Lung (tissue), 11 donors: ENCODE measurements at regions not wholly inside any gene's neighbourhood (a gene's known extent, or its start where the extent isn't known, plus 50 kb on each side); places are given as distances from the start of the nearest gene placed in this dataset.

ENCODE experiments used
- ATAC-seq: fragments of 200-7000 bp; cut with Tn5 transposase; one replicate; pipeline ENCODE4 v1.9.1; 2020; ENCODE audit warnings: moderate number of reproducible peaks; ENCODE audit not compliant: insufficient read depth, low FRiP score
- DNase-seq, 3 donors: peaks; one replicate each; pipeline ENCODE4 v3.0.0-alpha.2; 2013 to 2017
- H3K27ac ChIP-seq, 2 donors: one replicate each; pipeline ENCODE4 v1.5.1; 2013; ENCODE audit warnings: mild to moderate bottlenecking in 2 of 2, moderate library complexity in 2 of 2, control low read depth in 1 of 2, inconsistent platforms in 1 of 2, low read depth in 1 of 2, low read length in 1 of 2
- H3K27me3 ChIP-seq, 3 donors: one replicate each; pipeline ENCODE4 v1.5.1; 2013; ENCODE audit warnings: low read length in 2 of 3; ENCODE audit not compliant: control insufficient read depth in 3 of 3, insufficient read depth in 3 of 3
- H3K36me3 ChIP-seq, 4 donors: one replicate each; pipeline ENCODE4 v1.5.1; 2013; ENCODE audit warnings: low read length in 4 of 4, mild to moderate bottlenecking in 1 of 4, moderate library complexity in 1 of 4; ENCODE audit not compliant: control insufficient read depth in 4 of 4, insufficient read depth in 4 of 4
- H3K4me1 ChIP-seq, 5 donors: one replicate each; pipeline ENCODE4 v1.5.1; 2013; ENCODE audit warnings: low read length in 5 of 5, mild to moderate bottlenecking in 2 of 5, moderate library complexity in 1 of 5; ENCODE audit not compliant: control insufficient read depth in 5 of 5, insufficient read depth in 5 of 5
- H3K4me3 ChIP-seq: one replicate; pipeline ENCODE4 v1.5.1; 2013; ENCODE audit warnings: mild to moderate bottlenecking, control low read depth, moderate library complexity
- H3K9ac ChIP-seq, 2 donors: one replicate each; pipeline ENCODE4 v1.5.1; 2013; ENCODE audit warnings: low read length in 2 of 2, control low read depth in 1 of 2; ENCODE audit not compliant: insufficient read depth in 1 of 2
- H3K9me3 ChIP-seq, 4 donors: one replicate each; pipeline ENCODE4 v1.5.1; 2013; ENCODE audit warnings: low read length in 3 of 4, mild to moderate bottlenecking in 1 of 4, moderate library complexity in 1 of 4; ENCODE audit not compliant: control insufficient read depth in 4 of 4, insufficient read depth in 3 of 4
- WGBS, 2 donors: extraction: QIAGEN DNeasy Blood & Tissue Kit; methylation state at CpG; one replicate each; pipeline ENCODE4 v1.1.7; 2013; 5-methylcytosine and 5-hydroxymethylcytosine counted together
- TF ChIP-seq, protein P1 (sequence below): IDR thresholded peaks from 2 replicates; pipeline ENCODE4 v1.5.1; 2012; ENCODE audit warnings: mild to moderate bottlenecking; ENCODE audit errors: control extremely low read depth, extremely low read depth
- donor health status: control.
- donor health status: control.
- donor health status: Bipolar disorder and iron deficiency.
- donor health status: healthy.
- donor health status: DM: yes; HTN: yes; CAD: no.

DNA sequence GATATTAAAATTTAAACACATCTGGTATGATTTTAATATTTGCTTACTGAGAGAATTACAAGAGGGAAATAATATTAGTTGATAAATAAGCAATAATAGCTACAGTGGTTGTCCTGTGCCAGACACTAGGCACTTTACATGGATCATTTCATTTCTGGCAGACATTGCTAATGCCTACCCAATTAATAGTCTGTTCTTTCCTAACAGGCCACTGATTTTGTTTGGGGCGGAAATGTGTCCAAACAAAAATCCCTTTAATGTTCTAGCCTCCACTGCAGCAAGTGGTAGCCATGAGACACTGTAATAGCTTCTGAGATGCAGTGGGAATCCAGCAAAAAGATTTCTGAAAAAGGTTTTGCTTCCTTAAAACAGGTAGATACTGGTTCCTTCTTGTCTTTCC is 527.4 kb downstream of the CSNK1G3 start:
- H3K9ac ChIP-seq: no peak overlapping the region
- no peaks in the 10 kb centered on the region for H3K36me3 ChIP-seq
- no peaks in the 10 kb centered on the region for H3K27me3 ChIP-seq
- TF ChIP-seq, protein P1, sequence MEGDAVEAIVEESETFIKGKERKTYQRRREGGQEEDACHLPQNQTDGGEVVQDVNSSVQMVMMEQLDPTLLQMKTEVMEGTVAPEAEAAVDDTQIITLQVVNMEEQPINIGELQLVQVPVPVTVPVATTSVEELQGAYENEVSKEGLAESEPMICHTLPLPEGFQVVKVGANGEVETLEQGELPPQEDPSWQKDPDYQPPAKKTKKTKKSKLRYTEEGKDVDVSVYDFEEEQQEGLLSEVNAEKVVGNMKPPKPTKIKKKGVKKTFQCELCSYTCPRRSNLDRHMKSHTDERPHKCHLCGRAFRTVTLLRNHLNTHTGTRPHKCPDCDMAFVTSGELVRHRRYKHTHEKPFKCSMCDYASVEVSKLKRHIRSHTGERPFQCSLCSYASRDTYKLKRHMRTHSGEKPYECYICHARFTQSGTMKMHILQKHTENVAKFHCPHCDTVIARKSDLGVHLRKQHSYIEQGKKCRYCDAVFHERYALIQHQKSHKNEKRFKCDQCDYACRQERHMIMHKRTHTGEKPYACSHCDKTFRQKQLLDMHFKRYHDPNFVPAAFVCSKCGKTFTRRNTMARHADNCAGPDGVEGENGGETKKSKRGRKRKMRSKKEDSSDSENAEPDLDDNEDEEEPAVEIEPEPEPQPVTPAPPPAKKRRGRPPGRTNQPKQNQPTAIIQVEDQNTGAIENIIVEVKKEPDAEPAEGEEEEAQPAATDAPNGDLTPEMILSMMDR: no peak
- H3K9me3 ChIP-seq: peaks cover 0 to 4% (median 2%) of the 10 kb centered on the region in 4 donors
- 93 to 98% methylated on average over 1 of the region's 1 CpG for WGBS, 2 donors
- H3K4me3 ChIP-seq: no peak overlapping the region
- ATAC-seq: no peak
- H3K4me1 ChIP-seq: peaks cover 0 to 8% (median 0%) of the 10 kb centered on the region in 5 donors
- no peak overlapping the region for H3K27ac ChIP-seq
- no peak for DNase-seq

DNA sequence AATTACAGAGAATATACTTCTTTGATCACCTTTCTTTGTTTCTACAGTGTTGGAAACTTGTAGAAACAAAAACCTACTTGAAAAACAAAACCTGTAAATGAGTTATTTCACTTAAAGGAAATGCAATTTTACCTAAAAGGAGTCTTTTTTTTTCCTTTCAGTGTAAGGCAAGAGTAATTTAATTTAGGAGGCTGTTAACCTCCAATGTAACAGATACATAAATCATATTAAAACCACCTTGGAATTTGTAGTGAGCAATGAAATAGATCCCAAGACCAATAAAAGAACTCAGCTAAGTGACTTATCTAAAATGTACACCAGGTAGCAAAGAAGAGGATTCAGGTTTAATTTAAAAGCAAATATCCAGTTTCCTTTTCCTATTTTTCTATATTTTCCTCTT is 524.8 kb downstream of the CSNK1G3 start:
- no peak for ATAC-seq
- no peak for DNase-seq
- H3K27me3 ChIP-seq: no peaks in the 10 kb centered on the region

DNA sequence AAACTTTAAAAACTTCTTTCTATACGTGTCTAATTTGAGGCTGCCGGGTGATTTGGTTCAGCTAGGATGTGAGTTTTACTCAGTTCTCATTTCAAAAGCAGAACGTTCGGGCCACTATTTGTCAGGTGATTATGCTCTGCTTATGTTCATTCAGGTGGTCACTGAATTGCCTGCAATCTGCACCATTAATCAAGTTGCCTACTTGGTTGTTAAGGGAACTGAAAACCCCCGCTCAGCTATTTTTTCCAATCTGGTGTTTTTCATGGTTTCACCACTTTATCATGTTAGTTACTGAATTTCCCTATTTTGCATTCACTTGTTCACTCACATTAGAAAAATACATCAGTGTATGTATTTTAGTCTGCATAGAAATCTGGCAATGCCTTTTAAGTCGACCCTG is 523.0 kb downstream of the CSNK1G3 start:
- Histone ChIP-seq H3K9me3 (peaks cover 0 to 2% (median 0%) of the 10 kb centered on the region in 4 donors), H3K4me3 (no peak overlapping the region), H3K4me1 (peaks cover 0 to 6% (median 1%) of the 10 kb centered on the region in 5 donors), H3K27me3 (no peaks in the 10 kb centered on the region), H3K9ac (no peak overlapping the region), H3K27ac (no peak overlapping the region), H3K36me3 (no peaks in the 10 kb centered on the region)
- ATAC-seq (no peak), DNase-seq (no peak)
- WGBS, 2 donors: 91 to 93% methylated on average over 6 of the region's 6 CpGs
- TF ChIP-seq, protein P1: no peak

More for the DNA sequence above, 524.8 kb downstream of the CSNK1G3 start:
- H3K36me3 ChIP-seq: no peaks in the 10 kb centered on the region
- peaks cover 0 to 2% (median 0%) of the 10 kb centered on the region in 4 donors for H3K9me3 ChIP-seq
- peaks cover 0 to 8% (median 0%) of the 10 kb centered on the region in 5 donors for H3K4me1 ChIP-seq
- TF ChIP-seq, protein P1: no peak
- H3K4me3 ChIP-seq: no peak overlapping the region
- H3K27ac ChIP-seq: no peak overlapping the region
- no peak overlapping the region for H3K9ac ChIP-seq

DNA sequence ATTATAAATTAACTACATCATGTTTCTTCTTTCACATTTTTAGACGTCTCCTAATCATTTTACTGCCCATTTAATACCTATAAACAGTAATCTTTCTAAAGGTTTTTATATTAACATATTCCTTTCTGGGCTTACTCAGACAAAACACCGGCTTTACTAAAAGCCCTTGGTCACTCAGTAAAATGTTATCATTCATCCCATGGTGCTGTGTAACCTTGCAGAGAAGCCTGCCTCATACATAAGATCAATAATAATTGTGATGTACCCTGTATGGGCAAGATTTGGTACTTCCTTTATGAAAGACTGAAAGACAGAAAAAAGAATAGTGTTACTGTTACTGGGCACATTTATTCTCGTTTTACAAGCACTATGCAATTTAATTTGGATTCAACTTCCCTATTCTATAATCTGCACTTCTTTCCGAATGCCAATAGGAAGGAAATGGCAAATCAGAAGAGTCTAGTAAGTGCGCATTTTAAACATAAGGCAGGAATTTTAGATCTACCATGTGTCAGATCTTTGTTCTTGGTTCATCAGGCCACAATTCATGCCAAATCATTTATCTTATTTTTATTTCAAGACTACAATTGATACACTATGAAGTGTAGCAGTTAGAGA is 522.2 kb downstream of the CSNK1G3 start:
- Histone ChIP-seq H3K4me1 (peaks cover 0 to 8% (median 1%) of the 10 kb centered on the region in 5 donors), H3K4me3 (no peak overlapping the region), H3K9ac (no peak overlapping the region), H3K27ac (no peak overlapping the region), H3K36me3 (no peaks in the 10 kb centered on the region), H3K9me3 (peaks cover 0 to 2% (median 0%) of the 10 kb centered on the region in 4 donors), H3K27me3 (no peaks in the 10 kb centered on the region)
- WGBS, 2 donors: 54 to 62% methylated on average over 5 of the region's 5 CpGs
- ATAC-seq: no peak
- TF ChIP-seq, protein P1: no peak
- no peak for DNase-seq
